ENCODE measurements at regions not wholly inside any gene's neighbourhood (a gene's known extent, or its start where the extent isn't known, plus 50 kb on each side); places are given as distances from the start of the nearest gene placed in this dataset.

GRCh38 chr2:57602733-57603132, 443.9 kb upstream of the VRK2 start:
- TF ChIP-seq EZH2 (IDR thresholded peaks at IDR 0.05; ENCODE audit: insufficient read depth, poor library complexity, severe bottlenecking) (no peak), EZH2phosphoT487 (IDR thresholded peaks at IDR 0.05; ENCODE audit: insufficient read depth, low read depth) (no peak)

Data from GM23248 (cell line).